CD1c-positive myeloid dendritic cell (primary cell): ENCODE measurements at regions not wholly inside any gene's neighbourhood (a gene's known extent, or its start where the extent isn't known, plus 50 kb on each side); places are given as distances from the start of the nearest gene placed in this dataset.

Source experiments
- DNase-seq: peaks from one replicate; pipeline ENCODE4 v3.0.0-alpha.2; 2016; ENCODE audit errors: extremely low spot score

DNA sequence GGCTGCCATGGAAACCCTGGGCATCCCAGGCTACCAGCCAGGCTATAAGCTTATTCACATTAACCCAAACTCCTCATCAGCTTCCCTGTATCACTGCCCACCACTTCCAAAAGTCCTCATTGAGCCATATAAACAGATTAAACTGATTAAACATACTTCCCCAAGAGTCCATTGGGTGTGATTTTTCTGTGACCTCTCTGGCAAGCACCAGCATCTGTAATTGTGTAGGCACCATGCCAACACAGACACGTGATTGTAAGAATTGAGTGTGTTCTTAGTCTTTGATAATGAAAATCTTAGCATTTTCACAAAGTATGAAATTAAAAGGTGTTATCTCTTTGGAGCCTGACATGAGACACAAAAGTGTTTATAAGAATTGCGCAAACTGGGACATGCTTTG lies 679.3 kb downstream of the TYW1 start:
- no peak for DNase-seq

DNA sequence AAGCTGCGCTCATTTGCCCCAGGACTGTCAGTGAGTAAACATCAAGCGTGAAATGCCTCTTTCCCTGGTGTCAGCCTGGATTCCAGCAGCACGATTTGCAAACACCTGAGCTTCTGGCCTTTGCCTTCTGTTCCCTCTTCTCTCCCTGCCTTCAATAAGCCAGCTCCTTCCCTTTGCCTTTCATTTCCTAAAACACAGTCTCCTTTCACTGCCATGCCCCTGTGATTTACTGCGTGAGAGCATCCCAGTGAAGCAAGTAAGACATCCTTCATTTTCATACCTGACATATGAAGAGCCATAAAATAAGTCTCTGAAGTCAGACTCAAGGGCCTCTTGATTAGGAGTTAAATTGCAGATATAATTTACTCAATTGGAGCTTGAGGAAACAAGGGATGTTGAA lies 681.8 kb downstream of the TYW1 start:
- DNase-seq = no peak

DNA sequence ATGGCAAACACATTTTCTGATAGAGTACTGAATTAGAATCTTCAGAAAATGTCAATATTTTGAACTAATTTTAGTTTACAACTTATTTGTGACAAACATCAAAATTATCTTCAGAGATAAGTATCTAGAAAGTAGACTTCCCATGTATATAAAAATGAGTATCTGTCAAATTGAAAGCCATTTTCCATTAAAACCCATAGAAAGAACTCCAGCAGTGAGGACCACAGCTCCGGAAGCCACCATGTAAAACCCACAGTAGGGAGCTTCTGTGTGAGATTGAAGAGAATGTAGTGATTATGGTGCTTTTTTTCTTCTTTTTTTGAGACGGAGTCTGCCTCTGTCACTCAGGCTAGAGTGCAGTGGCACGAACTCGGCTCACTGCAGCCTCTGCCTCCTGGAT lies 687.0 kb downstream of the TYW1 start:
- DNase-seq = no peak

DNA sequence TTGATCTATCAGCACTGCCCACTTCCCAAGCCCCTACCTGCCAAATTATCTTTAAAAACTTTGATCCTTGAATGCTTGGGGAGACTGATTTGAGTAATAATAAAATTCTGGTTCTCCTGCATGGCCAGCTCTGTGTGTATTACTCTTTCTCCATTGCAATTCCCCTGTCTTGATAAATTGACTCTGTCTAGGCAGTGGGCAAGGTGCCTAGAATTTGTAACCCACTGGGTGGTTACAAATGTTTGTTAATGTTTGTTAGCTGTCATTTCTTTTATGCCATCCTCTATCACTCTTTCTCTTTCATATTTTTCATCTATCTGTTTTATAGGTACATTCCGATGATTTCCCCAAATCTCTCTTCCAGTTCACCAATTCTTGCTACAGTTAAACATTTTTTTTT lies 694.1 kb downstream of the TYW1 start:
- DNase-seq = no peak

DNA sequence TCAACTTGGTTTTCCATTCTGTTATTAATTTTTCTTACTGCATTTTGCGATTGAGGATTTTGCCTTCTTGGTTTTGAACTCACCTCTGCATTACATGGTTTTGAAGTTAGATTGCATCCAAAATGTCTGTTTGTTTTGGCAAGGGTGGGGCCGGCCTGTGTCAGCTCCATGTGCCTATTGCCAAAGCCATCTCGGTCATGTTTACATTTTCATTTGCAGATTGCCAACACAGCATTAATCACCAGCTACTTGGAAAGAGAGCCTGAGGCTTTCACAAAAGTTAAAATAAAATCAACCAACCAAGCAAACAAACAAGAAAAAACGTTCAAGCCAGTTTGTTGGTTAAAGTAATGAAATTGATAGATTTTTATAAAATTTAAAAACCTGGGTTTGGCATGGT lies 695.8 kb downstream of the TYW1 start:
- no peak for DNase-seq

DNA sequence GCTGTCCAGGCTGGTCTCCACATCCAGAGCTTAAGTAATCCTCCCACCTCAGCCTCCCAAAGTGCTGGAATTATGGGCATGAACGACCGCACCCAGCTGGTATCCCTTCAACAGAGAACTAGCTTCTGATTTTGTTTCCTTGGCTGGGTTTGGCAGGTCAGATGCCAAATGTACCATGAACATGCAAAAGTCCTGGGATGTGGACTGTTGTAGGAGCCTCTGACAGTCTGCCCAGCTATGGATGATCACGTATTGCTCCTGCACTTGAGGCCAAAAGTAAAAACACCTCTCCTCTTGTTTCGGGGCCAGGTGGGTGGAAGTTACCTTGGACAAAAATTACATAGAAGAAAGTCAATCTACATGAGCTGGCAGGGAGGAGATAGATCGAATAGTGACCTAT lies 699.5 kb downstream of the TYW1 start:
- DNase-seq = no peak

DNA sequence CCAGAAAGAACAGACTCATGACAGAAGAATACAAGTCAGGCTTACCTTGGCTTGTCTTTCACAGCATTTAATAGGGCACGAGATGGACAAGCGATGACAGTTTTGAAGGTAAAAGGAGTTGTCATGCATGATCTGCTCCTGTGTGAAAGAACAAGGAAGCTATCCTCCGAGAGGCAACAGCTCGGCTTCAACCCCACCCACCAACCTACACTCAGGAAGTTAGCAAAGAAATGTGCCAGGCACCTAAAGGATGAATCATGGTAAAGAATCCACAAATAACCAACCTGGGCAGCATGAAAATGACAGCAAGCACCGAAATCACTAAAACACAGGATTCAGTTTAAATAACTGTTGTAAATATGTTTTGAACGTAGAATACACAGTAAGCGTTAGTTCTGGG lies 700.2 kb downstream of the TYW1 start:
- DNase-seq = no peak

DNA sequence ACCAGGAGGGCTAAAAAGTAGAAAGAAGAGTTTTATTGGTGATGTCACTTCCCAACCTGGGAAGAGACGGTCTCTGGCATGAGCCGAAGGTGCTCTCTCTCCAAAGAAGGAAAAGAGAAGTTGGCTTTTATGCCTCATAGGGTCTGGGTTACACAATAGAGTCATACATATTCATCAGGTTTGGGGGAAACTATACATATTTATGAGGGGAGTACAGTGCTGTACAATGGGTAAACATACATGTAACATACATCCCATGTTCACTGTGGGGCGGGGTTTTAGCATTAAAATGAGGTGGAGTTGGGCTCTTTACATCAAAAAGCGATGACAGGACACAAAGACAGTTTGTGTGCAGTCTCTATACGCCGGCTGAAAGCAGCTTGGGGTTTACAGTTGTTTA lies 701.7 kb downstream of the TYW1 start:
- DNase-seq = no peak

DNA sequence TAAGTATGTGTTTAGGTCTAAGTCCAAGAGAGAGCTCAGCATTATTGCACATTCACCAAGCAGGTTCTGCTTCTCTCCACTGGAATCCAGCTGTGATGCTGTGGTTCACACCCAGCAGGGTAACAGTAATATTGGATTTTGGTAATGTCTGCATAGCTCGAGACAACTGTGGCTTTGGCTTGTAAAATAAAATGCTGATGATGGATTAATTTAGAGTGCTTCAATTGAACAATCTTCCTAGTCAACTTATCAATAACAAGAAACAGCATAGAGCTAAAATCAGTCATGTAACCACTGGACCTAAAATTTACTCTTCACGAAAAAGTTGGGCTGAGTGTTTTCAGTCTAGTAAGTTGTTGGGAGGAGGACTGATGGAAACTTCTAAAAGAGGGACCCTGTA lies 709.2 kb downstream of the TYW1 start:
- DNase-seq = no peak

DNA sequence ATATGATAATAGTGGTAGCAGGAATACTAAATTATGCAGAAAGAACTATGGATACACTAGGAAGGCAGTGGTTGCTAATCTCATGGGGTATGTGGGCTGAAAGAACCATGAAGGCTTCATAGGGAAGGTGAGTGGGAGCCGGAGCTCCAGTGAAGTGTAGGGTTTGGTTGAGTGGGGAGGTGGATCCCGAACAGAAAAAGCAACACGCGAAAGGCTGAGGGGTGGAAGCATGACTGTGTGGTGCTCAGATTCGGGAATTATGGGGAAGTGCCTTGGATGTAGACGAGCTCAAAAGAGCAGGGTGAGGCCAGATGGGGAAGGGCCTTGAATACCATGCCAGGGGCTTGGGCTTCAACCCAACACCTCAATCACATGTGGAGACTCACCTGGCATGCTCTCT lies 715.1 kb downstream of the TYW1 start:
- no peak for DNase-seq

DNA sequence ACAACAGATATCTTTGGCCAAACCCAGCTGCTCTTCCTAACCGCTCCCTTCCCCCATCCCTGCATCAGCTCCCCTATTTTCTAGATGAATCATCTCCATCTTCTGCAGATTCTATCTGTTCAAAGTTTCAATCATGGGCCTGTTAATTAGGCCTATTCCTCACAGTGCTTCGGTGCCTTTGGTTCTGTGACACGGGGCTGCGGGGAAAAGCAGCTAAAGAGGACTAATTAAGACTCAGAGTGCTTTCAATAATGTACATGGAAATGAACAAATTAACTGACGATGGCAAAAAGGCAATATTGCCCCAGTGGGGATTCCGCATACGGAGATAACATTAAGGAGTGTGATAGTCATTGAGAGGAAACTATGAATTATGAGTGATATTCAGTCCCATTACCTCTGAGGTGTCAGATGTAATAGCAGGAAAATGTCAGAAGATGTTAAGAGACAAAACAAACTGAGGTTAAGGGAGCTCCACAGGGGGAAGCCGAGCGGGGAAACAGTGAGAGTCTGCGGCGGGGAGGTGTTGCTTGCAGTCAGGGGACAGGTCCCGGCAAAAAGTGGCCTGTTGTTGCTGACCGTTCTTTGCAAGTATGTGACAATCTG lies 716.9 kb downstream of the TYW1 start:
- DNase-seq = no peak

DNA sequence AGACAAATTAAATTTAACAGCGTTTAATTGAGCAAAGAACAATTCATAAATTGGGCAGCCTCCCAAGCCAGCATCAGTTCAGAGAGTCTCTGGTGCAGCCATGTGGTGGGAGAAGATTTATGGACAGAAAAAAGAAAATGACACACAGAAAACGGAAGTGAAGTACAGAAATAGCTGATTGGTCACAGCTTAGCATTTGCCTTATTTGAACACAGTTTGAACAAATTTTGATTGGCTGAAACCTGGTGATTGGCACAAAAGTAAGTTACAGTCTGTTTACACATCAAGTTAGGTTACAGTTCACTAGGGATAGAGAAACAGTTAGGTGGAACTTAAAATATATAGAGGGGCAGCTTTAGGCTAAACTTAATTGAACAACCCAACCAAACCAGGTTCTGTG lies 720.1 kb downstream of the TYW1 start:
- no peak for DNase-seq

DNA sequence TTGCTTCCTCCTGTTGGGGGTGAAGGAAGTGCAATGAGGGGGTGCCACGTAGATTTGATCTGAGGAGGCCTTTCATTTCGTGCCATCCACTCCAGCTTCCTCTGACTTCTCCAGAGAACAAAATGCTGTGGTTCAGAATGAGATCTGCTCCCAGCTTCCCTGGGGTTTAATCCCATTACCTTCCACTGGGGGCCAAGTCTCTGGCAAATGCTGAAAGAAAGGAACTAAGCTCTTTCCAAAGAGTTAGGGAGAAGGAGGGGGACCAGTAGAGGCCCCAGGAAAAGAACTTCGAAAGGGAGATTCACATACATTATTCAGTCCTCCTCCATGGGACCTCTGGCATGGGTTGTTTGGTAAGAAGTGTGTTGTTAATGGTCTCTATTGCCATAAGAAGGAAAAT lies 727.0 kb downstream of the TYW1 start:
- no peak for DNase-seq

DNA sequence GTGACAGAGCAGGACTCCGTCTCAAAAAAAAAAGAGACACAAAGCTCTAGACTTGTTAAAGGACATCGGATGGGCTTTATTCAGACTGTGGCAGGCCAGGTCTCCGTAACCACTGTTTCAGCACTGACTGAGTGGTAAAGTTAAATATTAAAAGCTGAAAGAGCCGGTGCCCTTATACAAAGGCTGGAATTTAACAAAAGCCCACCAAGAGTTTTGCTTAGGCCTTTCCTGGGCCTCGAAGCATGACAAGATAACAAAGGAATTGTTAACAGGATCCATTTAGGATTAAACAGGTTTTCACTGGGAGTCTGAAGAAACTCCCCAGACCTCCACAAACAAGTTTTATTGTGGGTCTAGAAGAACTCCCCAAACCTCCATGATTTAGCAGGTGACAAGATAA lies 727.8 kb downstream of the TYW1 start:
- no peak for DNase-seq

DNA sequence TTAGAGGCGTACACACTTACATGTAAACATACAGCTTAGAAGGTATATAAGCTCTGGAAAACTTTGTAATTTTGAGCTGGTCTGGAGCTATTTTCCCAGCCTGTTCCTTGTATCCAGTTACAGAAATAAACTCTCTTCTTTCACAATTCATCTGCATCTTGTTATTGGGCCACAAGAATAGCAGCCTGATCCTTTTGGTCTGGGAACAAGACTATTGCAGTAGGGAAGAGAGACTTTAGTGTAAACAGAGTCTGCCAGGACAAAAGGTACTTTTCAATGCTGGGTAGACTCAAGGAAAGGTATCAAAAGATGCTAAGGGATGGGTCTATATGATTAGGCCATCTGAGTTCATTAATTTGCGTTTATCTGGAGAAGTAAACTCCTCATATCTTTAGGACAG lies 728.3 kb downstream of the TYW1 start:
- DNase-seq = no peak

DNA sequence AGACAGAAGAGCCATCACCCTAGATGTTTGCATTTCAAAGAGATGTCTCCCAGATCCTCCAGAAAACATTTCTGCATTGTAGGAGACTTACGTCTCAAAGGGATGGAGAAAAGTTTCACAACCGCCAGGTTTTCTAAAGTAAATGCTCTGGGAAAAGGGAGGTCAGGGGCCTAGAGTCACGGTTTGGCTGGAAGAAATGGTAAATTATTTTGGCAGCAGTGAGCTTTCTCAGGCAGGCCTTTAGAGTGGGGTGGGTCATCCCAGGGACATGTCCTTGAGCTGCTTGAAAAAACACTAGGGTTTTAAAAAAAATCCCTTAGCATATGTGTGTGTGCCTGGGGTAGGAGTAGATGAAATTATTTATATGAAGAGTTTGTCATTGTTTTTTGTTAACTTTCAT lies 728.8 kb downstream of the TYW1 start:
- DNase-seq = no peak

DNA sequence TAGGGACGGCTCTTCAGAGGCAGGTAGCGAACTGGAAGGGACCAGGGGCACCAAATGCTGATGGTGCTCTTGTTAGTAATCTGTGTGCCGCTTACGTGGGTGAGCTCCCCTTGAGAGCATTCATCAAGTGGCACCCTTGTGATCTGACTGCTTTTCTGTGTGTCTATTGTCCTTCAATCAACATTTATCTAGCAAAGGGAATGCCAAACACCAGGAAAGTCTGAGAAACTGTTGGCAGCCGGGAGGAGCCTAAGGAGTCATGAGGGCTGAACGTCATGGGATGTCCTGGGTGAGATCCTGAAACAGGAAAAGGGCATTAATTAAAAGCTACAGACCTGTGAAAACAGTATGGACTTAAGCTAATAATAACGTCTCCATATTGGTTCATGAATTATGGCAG lies 733.1 kb downstream of the TYW1 start:
- no peak for DNase-seq

DNA sequence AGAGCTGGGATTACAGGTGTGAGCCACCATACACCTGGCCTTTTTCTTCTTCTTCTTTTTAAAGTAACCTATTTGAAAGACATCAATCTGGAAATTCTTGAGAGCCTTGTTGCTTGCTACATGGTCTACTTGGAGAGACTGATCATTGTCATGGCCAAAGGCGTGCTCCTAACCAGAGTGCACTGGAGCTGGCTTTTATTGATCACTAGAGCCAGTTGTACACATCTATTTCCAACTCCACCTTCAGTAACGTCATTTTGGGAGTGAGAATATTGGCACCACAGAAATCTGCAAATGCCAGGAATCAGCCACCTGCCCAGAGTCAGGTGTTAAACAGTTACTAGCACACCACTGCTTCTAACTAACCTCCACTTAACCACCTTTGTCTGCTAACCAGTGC lies 735.1 kb downstream of the TYW1 start:
- DNase-seq = no peak

DNA sequence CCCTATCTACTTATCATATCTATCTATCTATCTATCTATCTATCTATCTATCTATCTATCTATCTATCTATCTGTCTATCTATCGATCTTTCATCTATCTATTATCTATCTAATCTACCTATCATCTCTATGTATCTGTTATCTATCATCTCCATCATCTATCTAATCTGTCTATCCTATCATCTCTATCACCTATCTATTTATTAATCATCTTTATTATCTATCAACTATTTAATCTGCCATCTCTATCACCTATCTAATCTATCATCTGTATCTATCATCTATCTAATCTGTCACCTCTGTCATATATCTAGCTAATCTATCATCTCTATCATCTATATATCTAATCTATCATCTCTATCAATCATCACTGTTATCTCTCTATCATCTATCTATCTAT lies 736.3 kb downstream of the TYW1 start:
- no peak for DNase-seq

DNA sequence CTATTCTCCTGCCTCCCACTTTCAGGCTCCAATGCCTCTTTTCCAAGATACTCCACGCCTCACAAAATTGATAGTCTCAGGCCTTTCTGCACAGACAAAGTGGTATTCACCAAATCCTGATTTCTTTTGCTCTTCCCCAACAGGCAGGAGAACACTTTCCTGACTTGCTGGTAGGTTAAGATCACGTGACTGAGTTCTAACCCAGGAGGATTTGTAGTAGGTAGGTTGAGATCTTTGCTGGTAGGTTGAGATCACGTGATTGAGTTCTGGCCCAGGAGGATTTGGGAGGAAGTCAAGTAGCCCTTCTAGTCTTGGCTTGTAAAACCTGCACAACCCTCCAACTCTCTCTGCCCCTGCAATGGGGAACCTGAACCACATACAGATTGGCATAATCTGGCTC lies 741.5 kb downstream of the TYW1 start:
- DNase-seq = no peak

DNA sequence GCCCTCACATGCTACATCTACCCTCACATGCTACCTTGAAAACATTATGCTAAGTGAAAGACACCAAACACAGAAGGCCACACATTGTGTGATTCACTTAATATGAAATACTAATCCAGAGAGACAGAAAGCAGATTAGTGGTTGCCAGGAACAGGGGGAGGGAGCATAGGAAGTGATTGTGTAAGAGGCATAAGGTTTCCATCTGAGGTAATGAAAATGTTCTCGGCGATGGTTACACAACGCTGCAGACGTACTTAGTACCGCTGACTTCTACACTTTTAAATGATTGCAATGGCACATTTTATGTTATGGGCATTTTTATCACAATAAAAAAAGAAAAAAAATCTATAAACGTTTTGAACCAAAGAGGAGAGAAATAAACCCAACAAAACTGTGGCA lies 742.3 kb downstream of the TYW1 start:
- no peak for DNase-seq

DNA sequence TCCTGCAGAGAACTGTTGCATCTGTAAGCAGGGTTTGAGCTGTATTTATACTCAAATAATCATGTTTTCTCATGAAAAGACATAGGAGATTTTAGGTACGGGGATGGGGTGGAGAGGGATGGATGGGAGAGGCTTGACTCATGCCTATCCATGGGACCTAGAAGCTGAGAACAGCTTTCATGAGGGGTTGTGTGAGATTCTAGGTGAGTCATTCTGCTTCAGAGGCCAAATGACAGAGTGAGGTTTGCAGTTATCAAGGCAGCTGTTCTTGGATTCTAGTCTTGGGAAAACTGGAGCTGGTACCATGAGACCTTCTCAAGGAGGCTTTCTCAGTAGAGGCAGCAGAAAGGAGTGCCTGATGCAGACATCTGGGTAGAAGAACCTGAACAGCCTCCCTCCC lies 746.9 kb downstream of the TYW1 start:
- DNase-seq = no peak

DNA sequence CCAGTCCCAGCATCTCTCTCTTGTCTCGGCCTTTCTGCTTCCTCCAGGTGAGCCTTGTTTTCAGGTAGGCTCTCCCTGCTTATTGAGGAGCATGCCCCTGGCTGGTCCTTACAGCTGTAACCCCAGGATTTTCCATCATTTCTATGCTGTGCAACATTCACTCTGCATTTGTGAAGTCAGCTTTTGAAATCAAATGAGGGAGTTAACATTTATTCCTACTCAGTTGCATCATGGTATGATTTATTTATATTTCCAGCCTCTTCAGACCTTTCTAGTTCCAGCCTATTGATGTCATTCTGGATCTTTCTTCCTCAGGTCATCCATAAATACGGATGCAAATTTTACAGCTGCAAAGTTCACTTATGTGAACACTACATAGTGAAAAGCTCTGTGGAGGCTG lies 755.6 kb downstream of the TYW1 start:
- no peak for DNase-seq

DNA sequence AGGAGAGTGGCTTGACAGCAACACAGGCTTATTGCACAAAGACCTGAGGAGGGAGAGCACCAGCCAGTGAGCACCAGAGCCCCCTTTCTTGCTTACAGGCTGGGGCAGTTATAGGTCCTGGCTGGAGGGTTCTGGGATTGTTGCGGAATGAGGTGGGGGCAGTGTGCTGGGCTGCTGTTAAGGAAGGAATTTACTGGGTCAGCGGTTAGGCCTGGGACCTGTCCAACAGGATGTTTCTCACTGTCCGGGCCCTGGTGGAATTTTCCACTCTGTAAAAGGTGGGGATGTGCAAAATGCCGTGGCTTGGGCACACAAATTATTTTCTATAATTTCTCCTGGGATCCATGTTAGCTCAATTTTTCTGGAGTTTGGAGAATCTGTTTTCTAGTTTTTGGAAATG lies 757.3 kb downstream of the TYW1 start:
- no peak for DNase-seq

DNA sequence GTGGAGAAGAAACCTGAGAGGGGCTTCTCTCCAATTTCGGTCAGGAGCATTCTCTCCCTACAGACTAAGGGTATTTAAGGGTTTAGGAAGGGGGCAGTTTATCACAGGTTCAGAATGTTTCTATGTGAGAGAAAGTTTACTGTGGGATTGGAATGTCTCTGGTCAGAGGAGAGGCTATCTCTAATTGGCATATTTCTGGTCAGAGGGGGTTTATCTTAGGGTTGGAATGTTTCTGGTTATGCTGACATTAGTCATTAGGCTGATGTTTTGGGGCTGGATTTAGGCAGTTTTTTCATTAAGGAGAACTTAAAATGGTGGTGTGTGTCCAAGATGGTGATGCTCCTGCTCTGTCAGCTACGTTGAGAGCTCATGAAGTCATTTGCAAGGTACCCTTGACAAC lies 758.0 kb downstream of the TYW1 start:
- DNase-seq = no peak
